ENCODE measurements at regions not wholly inside any gene's neighbourhood (a gene's known extent, or its start where the extent isn't known, plus 50 kb on each side); places are given as distances from the start of the nearest gene placed in this dataset.

DNA sequence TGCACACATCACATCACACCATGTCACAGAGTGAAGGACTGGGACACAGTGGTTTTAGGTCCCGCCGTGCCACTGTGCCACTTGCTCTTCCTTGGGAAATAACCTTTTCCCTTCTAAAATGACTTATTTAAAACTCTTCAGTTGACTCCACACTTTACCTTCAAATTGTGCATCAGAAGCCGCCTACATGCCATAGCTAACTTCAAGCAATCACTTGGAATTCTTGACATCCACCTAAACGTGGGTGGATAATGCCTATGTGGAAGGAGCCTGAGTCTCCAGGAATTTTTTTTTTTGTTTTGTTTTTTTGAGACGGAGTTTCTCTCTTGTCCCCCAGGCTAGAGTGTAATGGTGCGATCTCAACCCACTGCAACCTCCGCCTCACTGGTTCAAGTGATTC is 777.4 kb upstream of the TENM3 start:
- 91% methylated on average over 7 of the region's 7 CpGs for WGBS
- H3K9me3 ChIP-seq, result no peaks in the 10 kb centered on the region
- intact Hi-C loops (cut with DNase I), result no loop called here
- TF ChIP-seq EP300 (IDR thresholded peaks at IDR 0.05) (no peak), POLR2A (IDR thresholded peaks at IDR 0.05; ENCODE audit: low read depth) (no peak), POLR2AphosphoS5 (IDR thresholded peaks at IDR 0.05) (no peak), CTCF (IDR thresholded peaks at IDR 0.05) (no peak)
- no peak for DNase-seq (ENCODE audit: extremely low spot score)
- H3K36me3 ChIP-seq, result no peaks in the 10 kb centered on the region
- no peaks in the 10 kb centered on the region for H3K27me3 ChIP-seq
- no peak overlapping the region for H3K27ac ChIP-seq (replicated peaks in 1 of 4)
- no peaks in the 10 kb centered on the region for H3K4me1 ChIP-seq
- no peak overlapping the region for H3K4me3 ChIP-seq

GRCh38 chr4:181468451-181468850 is 774.8 kb upstream of the TENM3 start:
- TF ChIP-seq CTCF (IDR thresholded peaks at IDR 0.05), result no peak
- no peak for TF ChIP-seq POLR2A (IDR thresholded peaks at IDR 0.05; ENCODE audit: low read depth)
- no peak for TF ChIP-seq EP300 (IDR thresholded peaks at IDR 0.05)
- no peak for TF ChIP-seq POLR2AphosphoS5 (IDR thresholded peaks at IDR 0.05)
- intact Hi-C loops (cut with DNase I), result no loop called here
- H3K27me3 ChIP-seq, result no peaks in the 10 kb centered on the region
- 88% methylated on average over 6 of the region's 6 CpGs for WGBS
- DNase-seq (ENCODE audit: extremely low spot score), result no peak
- no peaks in the 10 kb centered on the region for H3K9me3 ChIP-seq
- no peak overlapping the region for H3K4me3 ChIP-seq
- no peak overlapping the region for H3K27ac ChIP-seq (replicated peaks in 1 of 4)
- no peaks in the 10 kb centered on the region for H3K4me1 ChIP-seq
- H3K36me3 ChIP-seq, result no peaks in the 10 kb centered on the region

- WGBS, result 41% methylated on average over 5 of the region's 5 CpGs
- DNase-seq (ENCODE audit: extremely low spot score), result no peak
- H3K36me3 ChIP-seq, result no peaks in the 10 kb centered on the region
- intact Hi-C loops (cut with DNase I), result no loop called here
- H3K4me3 ChIP-seq, result no peak overlapping the region
- H3K27ac ChIP-seq (replicated peaks in 1 of 4), result no peak overlapping the region
- H3K27me3 ChIP-seq, result no peaks in the 10 kb centered on the region
- H3K9me3 ChIP-seq, result no peaks in the 10 kb centered on the region
- H3K4me1 ChIP-seq, result no peaks in the 10 kb centered on the region
- TF ChIP-seq POLR2AphosphoS5 (IDR thresholded peaks at IDR 0.05) (no peak), CTCF (IDR thresholded peaks at IDR 0.05) (no peak), EP300 (IDR thresholded peaks at IDR 0.05) (no peak), POLR2A (IDR thresholded peaks at IDR 0.05; ENCODE audit: low read depth) (no peak)
These were observed 772.9 kb upstream of the TENM3 start for GRCh38 chr4:181470306-181470705.

DNA sequence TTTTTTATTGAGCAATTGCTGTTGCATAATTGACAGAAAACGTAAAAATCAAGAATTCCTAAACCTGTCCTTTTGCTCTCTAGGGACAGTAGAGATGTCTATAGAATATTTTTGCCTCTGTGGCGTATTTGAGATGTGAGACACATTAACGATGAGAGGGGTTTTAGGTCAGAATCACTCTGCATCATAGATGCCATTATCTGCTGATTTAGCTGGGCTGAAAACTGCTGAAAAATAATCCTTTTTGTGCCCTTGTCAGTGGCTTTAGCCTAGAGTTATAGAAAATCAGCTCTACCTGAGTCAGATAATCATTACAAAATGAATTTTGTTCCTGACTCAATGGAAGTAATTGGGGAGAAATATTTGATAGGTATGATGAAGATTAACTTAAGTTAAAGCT is 767.8 kb upstream of the TENM3 start:
- no peak overlapping the region for H3K4me3 ChIP-seq
- intact Hi-C loops (cut with DNase I), result no loop called here

More for the DNA sequence above, 767.8 kb upstream of the TENM3 start:
- H3K4me1 ChIP-seq, result no peaks in the 10 kb centered on the region
- no peak overlapping the region for H3K27ac ChIP-seq (replicated peaks in 1 of 4)
- H3K36me3 ChIP-seq, result no peaks in the 10 kb centered on the region
- WGBS, result 76% methylated on average over 3 of the region's 3 CpGs
- no peak for DNase-seq (ENCODE audit: extremely low spot score)
- no peak for TF ChIP-seq POLR2A (IDR thresholded peaks at IDR 0.05; ENCODE audit: low read depth)
- no peak for TF ChIP-seq EP300 (IDR thresholded peaks at IDR 0.05)
- no peak for TF ChIP-seq CTCF (IDR thresholded peaks at IDR 0.05)
- TF ChIP-seq POLR2AphosphoS5 (IDR thresholded peaks at IDR 0.05), result no peak
- no peaks in the 10 kb centered on the region for H3K9me3 ChIP-seq
- H3K27me3 ChIP-seq, result no peaks in the 10 kb centered on the region

All from esophagus muscularis mucosa (tissue), 4 donors.